GM12873 (cell line): ENCODE measurements at regions not wholly inside any gene's neighbourhood (a gene's known extent, or its start where the extent isn't known, plus 50 kb on each side); places are given as distances from the start of the nearest gene placed in this dataset.

Source experiments
- TF ChIP-seq, protein P1 (sequence below): IDR thresholded peaks from 2 replicates; pipeline ENCODE4 v1.5.1; 2012; ENCODE audit warnings: low read depth, mild to moderate bottlenecking, moderate library complexity, low read length, control low read depth; ENCODE audit not compliant: insufficient read depth; ENCODE audit errors: missing control alignments

DNA sequence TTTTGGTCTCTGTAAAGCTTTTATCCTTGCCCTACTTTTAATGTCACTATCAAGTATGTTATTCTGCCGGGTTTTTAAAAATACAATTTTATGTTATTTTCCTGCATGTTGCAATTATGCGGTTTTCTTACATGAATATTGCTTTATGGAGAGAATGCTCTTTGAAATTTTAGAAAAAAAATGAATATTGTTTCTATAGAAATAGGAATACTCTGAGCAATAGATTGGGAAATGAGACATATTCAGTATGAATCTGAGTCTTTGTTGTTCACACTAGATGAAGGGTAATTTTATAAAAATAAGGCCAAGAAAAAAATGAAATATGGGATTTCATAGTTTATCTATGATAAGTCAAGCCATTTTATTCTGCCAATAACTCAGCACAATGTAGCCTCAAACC, 142.2 kb upstream of the DTNA start:
- TF ChIP-seq, protein P1, sequence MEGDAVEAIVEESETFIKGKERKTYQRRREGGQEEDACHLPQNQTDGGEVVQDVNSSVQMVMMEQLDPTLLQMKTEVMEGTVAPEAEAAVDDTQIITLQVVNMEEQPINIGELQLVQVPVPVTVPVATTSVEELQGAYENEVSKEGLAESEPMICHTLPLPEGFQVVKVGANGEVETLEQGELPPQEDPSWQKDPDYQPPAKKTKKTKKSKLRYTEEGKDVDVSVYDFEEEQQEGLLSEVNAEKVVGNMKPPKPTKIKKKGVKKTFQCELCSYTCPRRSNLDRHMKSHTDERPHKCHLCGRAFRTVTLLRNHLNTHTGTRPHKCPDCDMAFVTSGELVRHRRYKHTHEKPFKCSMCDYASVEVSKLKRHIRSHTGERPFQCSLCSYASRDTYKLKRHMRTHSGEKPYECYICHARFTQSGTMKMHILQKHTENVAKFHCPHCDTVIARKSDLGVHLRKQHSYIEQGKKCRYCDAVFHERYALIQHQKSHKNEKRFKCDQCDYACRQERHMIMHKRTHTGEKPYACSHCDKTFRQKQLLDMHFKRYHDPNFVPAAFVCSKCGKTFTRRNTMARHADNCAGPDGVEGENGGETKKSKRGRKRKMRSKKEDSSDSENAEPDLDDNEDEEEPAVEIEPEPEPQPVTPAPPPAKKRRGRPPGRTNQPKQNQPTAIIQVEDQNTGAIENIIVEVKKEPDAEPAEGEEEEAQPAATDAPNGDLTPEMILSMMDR: no peak

DNA sequence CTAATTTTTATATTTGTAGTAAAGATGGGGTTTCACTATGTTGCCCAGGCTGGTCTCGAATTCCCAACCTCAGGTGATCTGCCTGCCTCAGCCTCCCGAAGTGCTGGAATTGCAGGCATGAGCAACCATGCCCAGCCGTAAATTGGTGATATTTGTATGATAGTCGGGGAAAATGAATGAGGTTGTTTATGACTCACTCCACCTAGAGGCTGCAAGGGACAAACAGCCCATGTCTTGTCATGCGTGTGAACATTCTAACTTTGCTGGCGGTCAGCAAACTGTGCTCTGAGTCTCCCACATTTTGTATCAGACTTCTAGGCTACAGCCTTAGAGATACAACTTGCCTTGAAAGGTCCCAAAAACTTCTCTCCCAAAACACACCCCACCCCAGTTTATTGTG, 133.5 kb upstream of the DTNA start:
- TF ChIP-seq, protein P1: no peak

DNA sequence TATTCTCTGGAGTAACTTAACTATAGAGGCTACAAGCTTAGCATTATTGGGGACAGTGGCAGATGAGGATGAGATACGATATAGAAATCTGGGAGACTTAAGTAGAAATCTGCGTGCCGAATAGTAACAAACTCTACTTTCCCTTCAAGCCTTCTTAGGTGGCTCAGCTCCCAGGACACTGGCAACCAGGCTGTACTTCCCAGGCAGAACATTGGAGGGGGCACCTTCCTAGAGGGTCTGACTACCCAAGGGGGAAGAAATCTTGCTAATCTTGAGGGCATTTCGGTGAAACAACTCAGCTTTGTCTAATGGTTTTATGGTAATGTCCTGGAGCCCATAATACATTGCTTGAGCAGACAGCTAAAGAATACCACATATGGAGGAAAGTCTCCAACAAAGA, 126.2 kb upstream of the DTNA start:
- TF ChIP-seq, protein P1: no peak

DNA sequence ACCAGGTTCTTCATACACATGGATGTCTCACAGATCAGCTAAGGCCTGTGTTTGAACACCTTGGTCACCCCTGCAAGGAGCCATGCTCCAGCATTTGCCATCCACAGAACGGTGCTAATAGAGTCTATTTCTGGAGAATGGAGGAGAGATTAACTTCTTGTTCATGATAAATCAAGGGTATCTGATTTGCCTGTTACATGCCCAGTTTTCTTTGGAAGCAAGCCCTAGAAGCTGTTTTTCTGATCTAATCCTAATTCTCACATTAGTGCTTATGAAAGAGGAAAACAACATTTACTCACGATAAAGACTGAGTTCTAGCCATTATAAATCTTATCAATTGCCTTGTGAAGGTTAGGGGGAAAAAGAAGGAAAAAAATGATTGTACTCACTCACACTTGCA, 119.6 kb upstream of the DTNA start:
- TF ChIP-seq, protein P1: no peak

DNA sequence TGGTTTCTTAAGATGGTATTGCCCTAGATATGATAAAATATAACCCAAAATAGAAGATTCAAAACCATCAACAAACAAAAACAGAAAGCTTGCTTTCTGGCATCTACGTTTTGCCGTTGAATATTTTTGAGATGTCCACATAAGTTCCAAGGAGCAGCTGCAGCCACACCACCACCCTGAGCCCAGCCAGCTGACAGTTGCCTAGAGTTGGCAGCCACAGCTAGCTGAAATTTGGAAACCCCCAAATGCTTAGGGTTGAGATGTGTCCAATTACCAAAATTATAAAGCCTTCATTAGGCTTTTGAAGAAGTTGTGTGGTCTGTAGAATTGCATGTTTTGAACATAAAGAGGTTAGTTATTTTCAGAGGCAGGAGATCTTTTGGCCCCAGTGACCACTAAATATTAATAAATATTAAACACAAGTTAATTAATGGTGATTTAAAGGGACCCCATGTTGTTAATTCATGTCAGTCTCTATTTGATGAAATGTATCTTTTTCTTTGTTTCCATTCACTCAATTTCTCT, 118.1 kb upstream of the DTNA start:
- TF ChIP-seq, protein P1: no peak

DNA sequence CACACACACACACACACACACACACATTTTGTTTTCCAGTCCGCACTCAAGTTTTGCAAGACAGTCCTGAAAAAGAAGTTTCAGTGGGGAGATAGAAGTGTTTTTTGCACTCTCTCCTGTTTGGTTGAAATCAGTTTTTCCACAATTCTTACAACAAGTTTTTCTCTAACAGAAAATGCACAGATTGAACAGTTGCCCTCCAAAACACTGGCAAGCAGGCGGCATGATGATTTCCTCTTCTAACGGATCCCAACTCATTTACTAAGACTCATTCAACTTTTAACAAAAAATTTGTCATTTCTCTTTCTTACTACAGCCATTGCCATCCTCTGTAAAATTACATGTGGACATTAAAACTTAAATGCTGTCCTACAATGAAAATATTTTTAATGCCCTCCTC, 117.6 kb upstream of the DTNA start:
- TF ChIP-seq, protein P1: no peak

DNA sequence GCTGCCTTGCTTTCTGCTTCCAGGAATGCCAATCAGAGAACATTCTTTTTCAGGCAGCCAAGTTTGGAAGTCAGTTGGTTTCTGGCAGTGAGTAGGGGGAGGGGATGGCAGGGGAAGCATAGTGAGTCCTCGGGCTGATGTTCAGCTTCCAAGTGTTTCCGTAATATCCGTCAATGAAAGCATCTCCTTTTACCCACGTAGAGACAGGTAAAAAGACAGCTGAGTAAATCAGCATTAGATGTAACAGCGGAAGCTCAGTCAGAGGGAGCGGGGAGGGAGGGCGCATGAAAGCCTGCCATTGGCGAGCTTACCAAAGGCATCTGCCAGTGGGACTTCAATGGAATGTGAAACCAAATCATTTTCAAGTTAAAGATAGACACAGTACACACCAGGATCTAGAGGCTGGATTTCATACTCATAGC, 117.1 kb upstream of the DTNA start:
- TF ChIP-seq, protein P1: no peak
